Ishikawa (cell line): ENCODE measurements at regions not wholly inside any gene's neighbourhood (a gene's known extent, or its start where the extent isn't known, plus 50 kb on each side); places are given as distances from the start of the nearest gene placed in this dataset.

Source experiments
- CEBPB ChIP-seq: IDR thresholded peaks from 2 replicates; pipeline ENCODE4 v1.6.1; 2012
- CREB1 ChIP-seq: IDR thresholded peaks from 2 replicates; pipeline ENCODE4 v1.6.1; 2012; ENCODE audit warnings: low read depth
- EGR1 ChIP-seq: IDR thresholded peaks from 2 replicates; pipeline ENCODE4 v1.6.1; 2012
- FOXM1 ChIP-seq: IDR thresholded peaks from 2 replicates; pipeline ENCODE4 v1.6.1; 2012; ENCODE audit warnings: low read depth, borderline replicate concordance
- MAX ChIP-seq: IDR thresholded peaks from 2 replicates; pipeline ENCODE4 v1.6.1; 2012
- NFIC ChIP-seq: IDR thresholded peaks from 2 replicates; pipeline ENCODE4 v1.6.1; 2012
- RAD21 ChIP-seq: IDR thresholded peaks from 2 replicates; pipeline ENCODE4 v1.6.1; 2012; ENCODE audit warnings: low read depth
- REST ChIP-seq: IDR thresholded peaks from 2 replicates; pipeline ENCODE4 v1.6.1; 2012; ENCODE audit warnings: low read depth, mild to moderate bottlenecking
- TAF1 ChIP-seq: IDR thresholded peaks from 2 replicates; pipeline ENCODE4 v1.6.1; 2012; ENCODE audit warnings: low read depth, mild to moderate bottlenecking
- TCF12 ChIP-seq: IDR thresholded peaks from 2 replicates; pipeline ENCODE4 v1.6.1; 2012; ENCODE audit warnings: low read depth
- TEAD4 ChIP-seq: IDR thresholded peaks from 2 replicates; pipeline ENCODE4 v1.6.1; 2012
- USF1 ChIP-seq: IDR thresholded peaks from 2 replicates; pipeline ENCODE4 v1.6.1; 2012
- YY1 ChIP-seq: IDR thresholded peaks from 2 replicates; pipeline ENCODE4 v1.6.1; 2012; ENCODE audit warnings: low read depth
- ZBTB7A ChIP-seq: IDR thresholded peaks from 2 replicates; pipeline ENCODE4 v1.6.1; 2012; ENCODE audit warnings: low read depth

GRCh38 chr13:85565652-85566051, 233.6 kb downstream of the SLITRK6 start:
- TF ChIP-seq TAF1 (no peak), RAD21 (no peak), MAX (no peak), EGR1 (no peak), REST (no peak), YY1 (no peak), TEAD4 (no peak), ZBTB7A (no peak)

- TF ChIP-seq REST, result no peak
- TF ChIP-seq CREB1, result no peak
- no peak for TF ChIP-seq TEAD4
- no peak for TF ChIP-seq NFIC
- no peak for TF ChIP-seq FOXM1
- no peak for TF ChIP-seq MAX
- TF ChIP-seq RAD21, result no peak
- no peak for TF ChIP-seq YY1
- no peak for TF ChIP-seq EGR1
- TF ChIP-seq CEBPB, result no peak
- TF ChIP-seq ZBTB7A, result no peak
- no peak for TF ChIP-seq TAF1
- no peak for TF ChIP-seq USF1
- TF ChIP-seq TCF12, result no peak
Measured at GRCh38 chr13:85564598-85564997, 234.6 kb downstream of the SLITRK6 start.

GRCh38 chr13:85562282-85562681, 236.9 kb downstream of the SLITRK6 start:
- no peak for TF ChIP-seq CREB1
- TF ChIP-seq NFIC, result no peak
- no peak for TF ChIP-seq ZBTB7A
- no peak for TF ChIP-seq TAF1
- TF ChIP-seq REST, result no peak

GRCh38 chr13:85557691-85558467, 241.3 kb downstream of the SLITRK6 start:
- TF ChIP-seq FOXM1 (no peak), TAF1 (no peak), USF1 (no peak), NFIC (no peak), RAD21 (no peak), TCF12 (no peak), EGR1 (no peak), REST (no peak), ZBTB7A (no peak), MAX (no peak)
